HG03575 (cell line): ENCODE measurements at regions not wholly inside any gene's neighbourhood (a gene's known extent, or its start where the extent isn't known, plus 50 kb on each side); places are given as distances from the start of the nearest gene placed in this dataset.
"Not testable (repeated sequence)": the region's sequence is repeated elsewhere in the genome, so short reads cannot be mapped to it uniquely, and the experiment has no call there.

Source experiments
- ATAC-seq: cut with Tn5 transposase; IDR thresholded peaks from one replicate; pipeline ENCODE4 v1.9.1; 2021; ENCODE audit not compliant: unreplicated experiment, insufficient number of reproducible peaks, low FRiP score; ENCODE audit errors: extremely low read depth

GRCh38 chr15:38102972-38103371, 149.7 kb upstream of the SPRED1 start:
- no peak for ATAC-seq

GRCh38 chr15:38103564-38103963, 149.1 kb upstream of the SPRED1 start:
- ATAC-seq, result no peak

DNA sequence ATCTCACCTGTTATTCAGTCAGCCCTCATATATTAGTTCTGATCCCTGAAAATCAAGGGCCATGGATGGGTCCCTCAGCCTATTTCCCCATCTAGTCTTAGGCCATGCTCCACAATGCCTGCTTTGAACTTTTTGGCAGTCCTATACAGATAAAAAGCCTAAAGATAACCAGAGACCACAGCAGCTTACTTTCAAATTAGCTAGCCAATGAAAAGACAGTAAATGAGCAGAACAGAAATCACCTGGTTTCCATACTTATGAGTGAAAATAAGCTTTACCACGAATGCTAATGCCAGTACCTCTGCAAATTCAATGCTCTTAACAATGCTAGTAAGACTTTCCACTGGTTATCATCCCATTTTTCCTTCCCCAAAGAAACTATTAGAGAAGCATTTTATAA, 141.6 kb upstream of the SPRED1 start:
- no peak for ATAC-seq

DNA sequence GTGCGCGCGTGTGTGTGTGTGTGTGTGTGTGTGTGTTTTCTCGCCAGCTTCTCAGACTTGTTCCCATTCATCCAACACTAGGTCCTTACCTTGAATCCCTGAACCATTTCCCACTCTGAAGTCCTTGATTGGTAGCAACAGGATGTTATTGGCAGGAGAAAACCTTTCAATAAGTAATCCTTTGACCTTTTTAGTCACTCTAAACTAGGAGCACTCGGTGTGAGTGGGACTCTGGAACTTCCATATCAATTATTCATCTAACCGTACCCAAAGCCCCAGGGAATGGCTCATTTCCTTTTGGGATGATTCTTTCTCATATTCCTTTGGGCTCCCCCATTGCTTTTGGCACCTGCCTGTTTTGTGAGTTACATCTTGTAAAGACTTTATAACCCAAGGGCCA, 140.2 kb upstream of the SPRED1 start:
- ATAC-seq, result no peak

DNA sequence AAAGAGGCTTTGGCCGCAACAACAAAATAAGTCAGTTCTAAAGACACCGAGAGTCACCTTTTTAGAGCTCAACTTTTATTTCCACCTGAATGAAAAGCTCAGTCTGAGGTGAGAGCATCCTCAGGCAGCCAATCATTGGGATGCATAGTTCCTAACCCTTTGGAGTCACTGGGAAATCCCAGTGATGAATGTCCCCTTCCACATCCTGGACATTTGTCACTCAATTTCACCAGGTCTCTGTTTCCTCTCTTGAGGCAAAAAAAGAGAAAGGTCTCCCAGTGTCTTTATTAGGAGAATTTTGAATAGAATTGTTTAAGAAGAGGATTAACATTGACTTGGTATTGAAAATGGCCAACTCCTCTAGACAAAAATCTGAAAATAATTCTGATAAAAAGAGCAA, 137.5 kb upstream of the SPRED1 start:
- ATAC-seq, result no peak

DNA sequence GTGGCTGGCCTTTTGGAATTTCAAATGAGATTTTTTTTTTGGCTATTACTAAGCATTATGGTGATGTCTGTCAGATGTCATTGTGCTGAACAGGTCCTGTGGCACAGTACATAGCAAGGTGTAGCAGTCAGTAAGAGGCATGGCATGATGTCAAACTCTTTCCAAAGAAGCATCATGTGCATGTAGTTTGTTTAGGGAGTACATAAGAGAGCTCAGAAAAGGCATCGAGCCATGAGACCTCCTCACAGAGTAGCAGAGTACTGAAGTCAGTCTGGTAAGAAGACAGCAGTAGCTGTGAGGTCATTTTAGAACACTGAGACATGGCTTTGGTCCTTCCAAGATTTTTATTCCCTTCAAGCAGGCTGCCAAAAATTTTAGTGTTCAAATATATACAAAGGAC, 134.9 kb upstream of the SPRED1 start:
- ATAC-seq, result no peak

GRCh38 chr15:38119865-38120264, 132.8 kb upstream of the SPRED1 start:
- ATAC-seq, result not testable (repeated sequence)

DNA sequence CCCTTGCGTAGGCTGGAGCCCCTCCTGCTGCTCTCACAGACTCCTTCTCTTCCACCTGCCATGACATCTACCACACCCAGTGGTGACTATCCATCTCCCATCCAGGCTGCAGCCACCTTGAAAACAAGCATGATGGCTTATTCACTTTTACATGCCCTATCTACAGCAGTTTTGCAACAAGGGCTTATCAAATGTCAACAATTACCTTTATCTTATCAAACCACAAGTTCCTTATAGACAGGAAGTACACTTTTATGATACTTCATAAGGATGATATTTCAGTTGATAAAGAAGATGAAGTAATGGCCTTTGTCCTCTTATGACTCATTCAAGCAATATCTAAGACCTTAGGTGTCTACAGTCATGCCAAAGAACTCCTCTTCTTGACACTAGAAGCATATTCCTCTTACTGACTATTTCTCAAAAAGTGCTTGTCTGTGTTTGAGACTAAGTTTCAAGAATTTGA, 125.3 kb upstream of the SPRED1 start:
- no peak for ATAC-seq

DNA sequence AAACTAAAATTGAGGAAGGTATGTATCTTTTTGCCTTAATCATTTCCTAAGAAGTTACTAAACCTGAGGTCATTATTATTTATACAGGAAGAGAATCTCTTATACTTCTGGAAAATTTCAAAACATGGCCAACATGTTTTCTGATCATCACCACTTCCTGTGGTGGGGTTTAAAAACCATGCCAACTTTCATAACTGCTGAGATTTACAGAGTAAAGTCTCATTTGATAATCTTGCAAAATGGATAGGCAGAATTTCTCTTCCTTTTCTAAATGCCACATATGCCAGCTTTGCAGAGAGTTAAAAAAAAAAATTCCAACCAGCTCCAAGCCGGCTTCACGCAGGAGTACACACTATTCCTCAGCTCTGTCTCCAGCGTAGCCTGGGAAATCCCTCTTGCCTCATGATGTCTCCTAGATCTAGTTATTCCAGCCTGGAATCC, 124.3 kb upstream of the SPRED1 start:
- ATAC-seq, result no peak

DNA sequence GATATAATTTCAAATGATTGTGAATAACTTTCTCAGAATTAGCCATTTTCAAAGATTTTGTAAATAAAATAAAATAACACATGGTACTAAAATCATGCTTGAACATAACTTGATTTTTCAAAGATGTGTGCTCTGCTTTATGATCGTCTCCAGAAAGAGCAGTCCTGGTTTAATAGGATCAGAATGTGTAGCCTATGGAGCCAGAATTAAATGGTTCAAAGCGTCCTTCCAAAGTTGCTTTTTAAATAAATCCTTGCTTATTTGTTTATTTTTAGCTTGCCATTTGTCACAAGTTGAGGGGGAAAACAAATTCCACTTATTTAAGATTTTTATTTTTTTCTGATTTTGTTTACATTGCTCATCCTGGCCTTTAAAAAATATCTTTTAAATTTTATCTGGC, 123.7 kb upstream of the SPRED1 start:
- ATAC-seq, result no peak

DNA sequence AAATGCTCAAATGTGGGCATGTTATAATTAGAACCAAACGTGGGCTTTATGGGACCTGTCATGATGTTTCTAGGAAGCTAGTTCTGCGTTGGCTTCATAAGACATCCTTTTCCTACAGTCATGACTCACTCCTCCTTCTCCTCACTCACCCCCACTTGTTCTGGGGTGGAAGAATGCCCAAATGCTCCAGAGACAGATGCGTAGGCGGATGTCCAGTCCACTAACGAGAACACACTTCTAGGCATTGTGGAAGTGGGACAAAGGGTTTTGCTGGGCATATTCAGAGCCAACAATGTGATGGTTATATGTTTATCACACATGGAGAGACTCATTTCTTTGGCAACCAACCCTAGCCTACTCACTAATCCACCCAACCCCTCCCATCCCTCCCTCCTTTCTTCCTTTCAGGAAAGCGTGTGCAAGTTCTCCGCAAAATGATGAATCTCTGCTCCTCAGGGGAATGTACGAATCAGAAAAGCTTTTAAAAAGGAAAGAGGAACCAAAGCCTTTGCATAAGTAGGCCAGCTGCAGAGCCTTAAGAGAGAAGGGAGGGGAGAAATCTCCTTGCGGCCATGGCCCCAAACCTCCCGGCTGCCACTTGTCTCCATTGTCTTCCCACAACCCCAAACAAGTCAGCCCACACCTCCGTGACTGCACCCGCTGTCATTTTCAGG, 123.0 kb upstream of the SPRED1 start:
- no peak for ATAC-seq

GRCh38 chr15:38130205-38130567, 122.5 kb upstream of the SPRED1 start:
- ATAC-seq, result no peak

DNA sequence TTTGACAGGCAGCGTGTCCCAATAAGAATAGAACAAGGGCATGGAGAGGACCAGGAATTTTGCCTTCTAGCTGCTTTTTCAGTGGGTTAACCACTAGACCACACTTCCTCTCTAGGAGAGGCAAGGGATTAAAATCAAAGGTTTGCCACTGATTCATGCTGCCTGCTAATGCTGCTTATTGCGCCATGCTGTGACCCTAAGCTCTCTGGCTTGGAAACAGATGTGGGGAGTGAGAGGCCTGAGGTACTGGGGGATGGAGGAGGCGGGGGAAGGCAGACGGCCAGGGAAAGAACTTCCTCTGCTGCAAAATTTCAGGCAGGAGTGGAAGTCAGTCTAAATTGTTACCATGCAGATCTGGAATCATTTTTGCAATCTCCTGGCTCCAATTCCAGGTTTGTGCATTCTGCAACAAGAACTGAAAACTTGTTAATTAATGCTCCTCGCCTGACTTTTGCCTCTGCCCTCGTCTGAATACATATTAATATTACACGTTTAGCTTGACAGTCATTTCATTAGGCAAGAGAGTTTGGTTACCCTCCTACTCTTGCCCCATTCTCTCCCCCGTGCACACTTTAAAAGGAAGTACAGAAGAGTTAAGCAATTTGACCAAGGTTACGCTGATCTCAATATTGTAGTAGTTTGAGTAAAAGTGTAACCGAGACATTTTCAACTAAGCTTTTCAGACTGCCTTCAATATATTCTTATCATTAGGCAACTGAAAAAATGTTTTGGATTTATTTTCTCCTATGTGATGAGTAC, 121.7 kb upstream of the SPRED1 start:
- no peak for ATAC-seq

DNA sequence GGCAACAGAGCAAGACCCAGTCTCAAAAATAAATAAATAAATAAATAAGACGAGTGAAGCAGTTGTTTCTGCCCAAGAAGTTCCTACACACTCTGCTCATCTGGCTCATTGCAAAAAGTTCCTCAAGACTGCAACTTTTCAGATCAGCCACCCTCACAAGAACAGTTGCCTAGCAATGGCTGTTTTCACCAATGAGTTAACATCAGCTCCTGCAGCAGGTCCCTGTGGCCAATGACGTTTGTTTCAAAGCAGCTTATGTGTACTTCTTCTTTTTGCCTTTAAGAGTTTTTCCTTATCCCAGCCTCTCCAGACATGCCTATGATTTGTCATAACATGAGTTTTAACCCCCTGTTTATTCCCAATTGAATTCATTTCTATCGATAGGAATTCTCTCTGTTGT, 118.4 kb upstream of the SPRED1 start:
- no peak for ATAC-seq

- not testable (repeated sequence) for ATAC-seq
Measured at GRCh38 chr15:38142195-38142594, 110.4 kb upstream of the SPRED1 start.

DNA sequence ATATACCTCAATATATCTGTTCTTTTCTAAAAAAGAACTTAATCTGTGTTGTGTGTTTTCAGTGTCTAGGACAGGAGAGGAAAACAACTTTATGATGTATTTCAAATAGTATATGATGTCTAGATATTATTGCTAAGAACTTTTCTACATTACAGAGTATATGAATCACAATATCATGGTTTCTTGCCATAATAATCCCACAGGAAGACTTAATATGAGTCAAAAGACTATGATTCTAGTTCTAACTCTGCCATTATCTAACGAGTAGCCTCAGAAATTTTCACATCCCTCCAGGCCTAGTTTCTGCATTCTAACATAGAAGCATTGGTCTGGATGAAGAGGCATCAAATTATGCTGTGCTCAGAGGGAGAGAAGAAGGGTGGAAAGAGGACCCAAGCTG, 107.7 kb upstream of the SPRED1 start:
- ATAC-seq, result no peak

- ATAC-seq, result no peak
Measured at GRCh38 chr15:38145651-38146111, 107.0 kb upstream of the SPRED1 start.

GRCh38 chr15:38147246-38147645, 105.4 kb upstream of the SPRED1 start:
- ATAC-seq, result no peak

- no peak for ATAC-seq
Measured at GRCh38 chr15:38148471-38148870, 104.2 kb upstream of the SPRED1 start.

DNA sequence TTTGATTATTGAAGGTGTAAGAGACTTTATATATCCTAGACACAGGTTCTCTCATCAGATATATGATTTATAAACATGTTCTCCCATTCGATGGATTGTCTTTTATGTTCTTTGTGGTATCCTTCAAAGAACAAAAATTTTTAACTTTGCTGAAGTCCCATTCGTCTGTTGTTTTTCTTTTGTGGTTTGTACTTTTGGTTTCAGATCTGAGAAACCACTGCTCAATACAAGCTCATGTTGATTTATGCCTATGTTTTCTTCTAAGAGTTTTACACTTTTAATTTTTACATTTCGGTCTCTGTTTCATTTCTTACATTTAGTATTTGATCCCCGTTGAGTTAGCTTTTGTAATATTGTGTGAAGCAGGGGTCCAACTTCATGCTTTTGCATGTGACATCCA, 103.3 kb upstream of the SPRED1 start:
- ATAC-seq, result no peak
